ENCODE measurements at regions not wholly inside any gene's neighbourhood (a gene's known extent, or its start where the extent isn't known, plus 50 kb on each side); places are given as distances from the start of the nearest gene placed in this dataset.
"Not testable (repeated sequence)": the region's sequence is repeated elsewhere in the genome, so short reads cannot be mapped to it uniquely, and the experiment has no call there.

- no peak for DNase-seq
Observed at GRCh38 chr6:100322886-100323285, 141.8 kb downstream of the SIM1 start.

DNA sequence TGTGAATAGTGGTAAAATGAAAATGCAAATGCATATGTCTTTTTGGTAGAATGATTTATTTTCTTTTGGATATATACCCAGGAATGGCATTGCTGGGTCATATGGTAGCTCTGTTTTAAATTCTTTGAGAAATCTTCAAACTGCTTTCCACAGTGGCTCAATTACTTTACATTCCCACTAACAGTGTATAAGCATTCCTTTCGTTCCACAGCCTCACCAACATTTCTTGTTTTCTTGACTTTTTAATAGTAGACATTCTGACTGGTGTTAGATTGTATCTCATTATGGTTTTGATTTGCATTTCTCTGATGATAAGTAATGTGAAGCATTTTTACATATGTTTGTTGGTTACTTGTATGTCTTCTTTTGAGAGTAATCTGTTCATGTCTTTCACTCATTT is 144.0 kb downstream of the SIM1 start:
- DNase-seq, result no peak

DNA sequence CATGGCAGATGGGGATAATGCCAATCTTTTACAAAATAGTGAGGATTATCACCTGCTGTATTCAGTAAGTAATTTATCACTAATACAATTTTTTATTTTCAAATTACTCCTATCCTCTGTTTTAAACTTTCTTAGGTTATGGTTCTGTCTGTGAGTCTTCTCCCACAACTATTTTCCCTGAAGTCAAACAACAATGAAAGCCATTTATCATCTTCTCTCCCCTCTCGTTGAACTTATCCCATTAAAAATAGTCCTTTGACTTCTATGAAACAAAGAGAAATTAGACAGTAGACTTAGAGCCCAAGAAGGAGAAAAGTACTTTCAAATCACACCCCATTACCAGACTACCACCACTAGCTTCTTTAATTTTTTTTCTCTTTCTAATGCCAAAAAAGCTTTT is 147.7 kb downstream of the SIM1 start:
- no peak for DNase-seq

GRCh38 chr6:100314186-100314585 is 150.5 kb downstream of the SIM1 start:
- no peak for DNase-seq

DNA sequence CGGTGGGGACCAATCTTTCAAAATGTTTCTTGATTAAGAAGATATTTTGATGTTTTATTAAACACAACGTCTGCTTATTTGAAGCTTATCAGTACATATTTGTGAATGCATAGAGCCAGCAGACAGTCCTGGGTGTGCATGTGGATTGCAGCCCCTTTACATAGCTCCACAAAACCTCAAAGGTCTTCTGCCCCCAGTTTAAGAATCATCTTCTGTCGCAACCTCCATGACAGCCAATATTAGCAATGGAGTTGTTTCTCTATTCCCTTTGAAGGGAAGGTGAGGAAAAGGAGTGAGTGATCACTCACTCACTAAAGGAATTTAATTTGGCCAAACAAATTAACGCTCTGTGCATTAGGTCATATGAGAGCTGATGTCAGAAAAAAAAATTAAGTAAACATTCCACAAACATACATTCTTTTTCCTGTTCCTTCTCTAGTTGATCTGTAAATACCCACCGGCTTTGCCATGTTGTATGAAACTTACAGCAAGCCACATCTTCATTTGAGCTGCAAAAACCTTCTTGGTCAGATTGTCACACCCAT is 152.9 kb downstream of the SIM1 start:
- DNase-seq, result no peak

- DNase-seq, result no peak
Observed at GRCh38 chr6:100309174-100309573, 155.5 kb downstream of the SIM1 start.

GRCh38 chr6:100307561-100307960 is 157.2 kb downstream of the SIM1 start:
- DNase-seq, result no peak

- DNase-seq, result no peak
Observed at GRCh38 chr6:100305209-100305869, 159.4 kb downstream of the SIM1 start.

GRCh38 chr6:100304575-100304974 is 160.1 kb downstream of the SIM1 start:
- no peak for DNase-seq

- no peak for DNase-seq
Observed at GRCh38 chr6:100301731-100302130, 163.0 kb downstream of the SIM1 start.

DNA sequence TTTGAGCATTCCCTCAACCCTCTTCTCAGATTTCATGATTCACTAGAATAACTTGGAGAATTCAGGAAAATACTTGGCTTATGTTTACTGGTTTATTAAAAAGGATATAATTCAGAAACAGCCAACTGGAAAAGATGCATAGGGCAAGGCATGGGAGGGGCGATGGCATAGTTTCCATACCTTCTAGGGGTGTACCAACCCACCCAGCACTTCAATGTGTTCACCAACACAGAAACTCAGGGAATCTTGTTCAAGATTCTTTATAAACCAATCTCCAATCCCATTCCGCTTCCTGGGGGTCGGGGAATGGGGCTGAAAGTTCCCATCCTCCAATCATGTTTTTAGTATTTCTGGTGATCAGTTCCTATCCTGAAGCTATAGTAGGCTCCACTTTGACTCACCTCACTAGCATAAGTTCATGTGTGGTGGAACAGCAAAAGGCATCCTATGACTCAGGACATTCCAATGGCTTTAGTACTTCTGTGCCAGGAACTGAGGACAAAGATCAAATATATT is 164.4 kb downstream of the SIM1 start:
- DNase-seq, result no peak

GRCh38 chr6:100296810-100297544 is 167.7 kb downstream of the SIM1 start:
- DNase-seq, result peak; percentile 2

- not testable (repeated sequence) for DNase-seq
Observed at GRCh38 chr6:100295172-100295571, 169.5 kb downstream of the SIM1 start.

DNA sequence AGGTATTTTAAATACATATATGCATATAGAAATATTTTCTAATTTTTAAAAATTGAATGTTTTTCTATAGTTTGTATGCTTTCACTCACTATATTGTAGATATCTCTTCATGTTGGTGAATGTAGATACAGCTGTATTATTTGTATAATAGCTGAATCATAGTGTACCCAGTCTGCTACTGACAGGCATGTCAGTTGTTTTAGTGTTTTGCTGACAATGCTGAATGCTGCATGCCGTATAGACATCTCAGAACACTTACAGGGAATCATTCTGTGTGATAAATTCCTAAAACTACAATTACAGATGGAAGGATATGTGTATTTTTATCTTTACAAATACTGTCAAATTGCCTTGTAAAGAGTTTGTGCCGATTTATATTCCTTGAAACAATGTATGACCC is 175.4 kb downstream of the SIM1 start:
- DNase-seq, result no peak

- no peak for DNase-seq
Observed at GRCh38 chr6:100288311-100288710, 176.4 kb downstream of the SIM1 start.

DNA sequence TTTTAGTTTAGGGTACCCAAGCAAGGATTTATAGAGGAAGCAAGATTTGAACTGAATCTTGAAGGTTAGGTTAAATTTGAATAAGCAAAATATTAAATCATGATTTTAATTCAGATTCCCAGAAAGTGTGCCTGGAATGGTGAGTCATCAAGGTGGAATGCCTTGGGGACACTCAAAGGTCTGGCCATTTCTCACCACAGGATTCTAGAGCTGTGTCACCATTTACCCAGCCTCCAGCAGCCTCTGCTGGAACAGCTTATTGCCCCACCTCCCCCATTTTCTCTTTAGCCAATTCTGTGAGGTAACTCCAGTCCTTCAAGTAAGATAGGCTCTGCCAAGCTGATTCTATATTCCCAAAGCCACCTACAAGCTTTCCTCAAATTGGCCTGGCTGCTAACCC is 181.4 kb downstream of the SIM1 start:
- no peak for DNase-seq

DNA sequence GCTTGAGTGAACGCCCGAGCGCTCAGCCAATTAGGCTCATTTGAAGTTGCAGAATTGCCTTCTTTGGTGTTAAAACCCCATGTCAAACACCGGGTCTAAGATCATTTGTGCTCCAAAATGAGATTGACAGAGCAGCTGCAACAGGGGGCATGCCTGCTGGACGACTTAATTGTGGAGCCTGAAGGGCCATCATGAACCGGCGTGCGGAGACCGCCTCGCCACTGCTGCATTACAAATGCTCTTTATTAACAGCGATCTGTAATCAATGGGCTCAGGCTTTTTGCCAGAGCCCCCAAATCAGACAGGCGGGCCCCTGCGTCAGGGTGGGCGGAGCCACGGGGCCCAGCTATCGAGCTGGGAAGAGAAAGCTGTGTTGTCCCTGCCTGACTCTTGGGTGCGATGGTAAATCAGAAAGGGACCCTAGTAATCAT is 183.2 kb downstream of the SIM1 start:
- DNase-seq, result no peak

DNA sequence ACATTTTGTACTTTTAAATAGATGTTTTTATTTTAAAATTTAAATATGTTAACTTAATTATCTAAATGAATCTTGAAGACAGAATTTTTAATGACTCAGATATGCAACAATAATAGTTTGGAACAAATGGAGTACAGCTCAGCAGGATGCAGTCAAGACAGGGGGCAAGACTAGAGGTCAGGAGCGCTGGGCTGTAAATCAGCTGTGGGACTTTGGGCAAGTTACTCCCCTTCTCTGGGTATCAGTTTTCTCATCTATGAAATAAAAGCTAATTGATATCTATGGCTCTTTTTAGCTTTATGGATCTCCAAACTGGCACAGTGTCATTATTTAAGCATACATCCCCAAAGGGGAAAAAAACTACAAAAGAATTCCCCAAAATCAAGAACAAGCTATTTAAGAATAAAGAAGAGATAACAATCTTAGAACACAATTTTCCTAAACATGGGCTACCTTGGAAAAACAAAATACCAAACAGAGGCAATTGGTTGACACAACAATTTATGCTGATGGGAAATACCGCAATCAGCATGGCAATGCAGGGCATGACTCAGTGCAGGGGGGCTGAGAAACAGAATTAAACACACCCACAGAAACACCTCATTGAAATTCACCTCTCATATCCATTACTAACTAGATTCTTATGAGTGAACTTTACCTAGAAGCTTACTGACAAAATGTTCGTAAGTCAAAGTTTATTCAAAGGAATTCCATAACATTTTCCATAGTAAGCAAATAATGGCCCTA is 188.2 kb downstream of the SIM1 start:
- no peak for DNase-seq

DNA sequence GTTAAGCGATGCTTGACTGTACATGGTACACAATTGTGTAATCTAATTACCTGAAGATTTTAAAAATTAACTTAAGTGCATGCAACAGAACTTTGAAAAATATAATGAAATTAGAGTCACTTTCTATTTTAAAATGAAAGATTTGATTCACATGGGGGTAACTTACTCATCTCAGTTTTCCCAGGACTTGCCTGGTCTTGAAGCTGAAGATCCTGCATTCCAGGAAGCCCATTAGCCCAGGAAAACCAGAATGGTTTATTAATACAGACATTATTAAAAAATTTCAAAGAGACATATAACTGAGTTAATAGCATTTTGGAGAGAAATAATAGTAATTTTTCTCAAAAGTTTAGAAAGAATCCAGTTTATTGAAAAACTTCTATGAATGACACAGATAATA is 190.6 kb downstream of the SIM1 start:
- DNase-seq, result no peak

- no peak for DNase-seq
Observed at GRCh38 chr6:100271625-100272024, 193.1 kb downstream of the SIM1 start.

GRCh38 chr6:100271202-100271601 is 193.5 kb downstream of the SIM1 start:
- no peak for DNase-seq

DNA sequence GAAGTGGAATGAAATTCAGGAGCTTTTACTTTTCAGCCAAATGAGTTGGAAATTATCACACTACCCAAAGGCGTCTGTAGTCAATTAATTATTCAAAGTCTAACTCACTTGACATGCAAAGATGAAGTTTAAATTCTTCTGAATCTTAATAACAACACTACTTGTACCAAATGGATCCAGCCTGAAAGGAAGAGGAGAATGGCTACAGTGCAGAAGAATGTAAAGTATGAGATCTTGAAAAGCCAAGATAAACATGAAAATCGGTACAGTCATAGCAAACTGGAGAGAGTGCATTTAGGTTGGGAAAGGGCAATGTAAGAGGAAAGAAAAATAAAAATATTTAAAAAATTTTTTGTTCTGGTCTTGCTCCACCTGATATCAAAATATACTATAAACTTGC is 195.5 kb downstream of the SIM1 start:
- no peak for DNase-seq

DNA sequence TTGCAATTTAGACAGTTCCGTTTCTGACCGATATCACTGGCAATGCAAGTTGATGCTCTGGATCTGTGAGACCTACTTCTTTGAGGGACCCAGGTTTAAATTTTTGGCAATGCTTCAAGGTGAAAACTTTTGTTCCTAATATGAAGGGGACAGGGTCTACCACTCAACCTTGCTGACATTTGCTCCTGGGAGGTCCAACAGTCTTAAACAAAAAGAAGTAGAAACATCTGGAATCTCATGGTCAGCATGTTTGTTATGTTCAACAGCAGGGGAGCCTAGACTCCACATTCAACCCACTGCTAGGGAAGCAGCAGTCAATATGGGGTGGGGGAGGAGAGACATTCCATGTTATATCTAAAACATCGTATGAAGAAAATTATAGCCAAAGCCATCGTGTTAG is 196.4 kb downstream of the SIM1 start:
- no peak for DNase-seq

GRCh38 chr6:100267721-100268123 is 197.0 kb downstream of the SIM1 start:
- no peak for DNase-seq
